Osteoblast (primary cell): ENCODE measurements at regions not wholly inside any gene's neighbourhood (a gene's known extent, or its start where the extent isn't known, plus 50 kb on each side); places are given as distances from the start of the nearest gene placed in this dataset.

Source experiments
- DNase-seq: peaks from one replicate; pipeline ENCODE4 v3.0.0; 2011; ENCODE audit warnings: low spot score, mixed read lengths; ENCODE audit not compliant: insufficient read length; ENCODE audit errors: missing footprints
- H2AFZ ChIP-seq: 2 replicates; pipeline ENCODE4 v1.6.0; 2011; ENCODE audit warnings: mild to moderate bottlenecking, low read length
- H3K27ac ChIP-seq: 2 replicates; pipeline ENCODE4 v1.5.1; 2011; ENCODE audit warnings: mild to moderate bottlenecking, low read depth, low read length, moderate library complexity
- H3K27me3 ChIP-seq: 2 replicates; pipeline ENCODE4 v1.6.0; 2012; ENCODE audit warnings: mild to moderate bottlenecking, control low read depth, inconsistent platforms, low read length, moderate library complexity; ENCODE audit not compliant: insufficient read depth
- H3K36me3 ChIP-seq: 2 replicates; pipeline ENCODE4 v1.5.1; 2011; ENCODE audit warnings: mild to moderate bottlenecking, low read length, control low read depth, moderate library complexity; ENCODE audit not compliant: insufficient read depth
- H3K4me1 ChIP-seq: 2 replicates; pipeline ENCODE4 v1.5.1; 2011; ENCODE audit warnings: mild to moderate bottlenecking, low read length, control low read depth, moderate library complexity; ENCODE audit not compliant: insufficient read depth
- H3K4me2 ChIP-seq: 2 replicates; pipeline ENCODE4 v1.6.0; 2011; ENCODE audit warnings: mild to moderate bottlenecking, low read length; ENCODE audit not compliant: insufficient read depth
- H3K4me3 ChIP-seq: fragments of 200-600 bp; sonication (generic); 3 replicates; pipeline ENCODE4 v1.5.1; 2012; ENCODE audit warnings: mild to moderate bottlenecking, low read length, inconsistent platforms; ENCODE audit not compliant: insufficient read depth
- H3K79me2 ChIP-seq: 2 replicates; pipeline ENCODE4 v1.6.0; 2012; ENCODE audit warnings: mild to moderate bottlenecking, low read length, control low read depth, inconsistent platforms; ENCODE audit not compliant: insufficient read depth
- H3K9me3 ChIP-seq: 2 replicates; pipeline ENCODE4 v1.5.1; 2011; ENCODE audit warnings: low read depth, low read length, control low read depth
- H4K20me1 ChIP-seq: 2 replicates; pipeline ENCODE4 v1.6.0; 2012; ENCODE audit warnings: mild to moderate bottlenecking, low read length, control low read depth; ENCODE audit not compliant: insufficient read depth
- TF ChIP-seq, protein P1 (sequence below): IDR thresholded peaks from 2 replicates; pipeline ENCODE4 v1.5.1; 2011; ENCODE audit warnings: mild to moderate bottlenecking, low read depth, low read length, moderate library complexity; ENCODE audit errors: extremely low read depth

DNA sequence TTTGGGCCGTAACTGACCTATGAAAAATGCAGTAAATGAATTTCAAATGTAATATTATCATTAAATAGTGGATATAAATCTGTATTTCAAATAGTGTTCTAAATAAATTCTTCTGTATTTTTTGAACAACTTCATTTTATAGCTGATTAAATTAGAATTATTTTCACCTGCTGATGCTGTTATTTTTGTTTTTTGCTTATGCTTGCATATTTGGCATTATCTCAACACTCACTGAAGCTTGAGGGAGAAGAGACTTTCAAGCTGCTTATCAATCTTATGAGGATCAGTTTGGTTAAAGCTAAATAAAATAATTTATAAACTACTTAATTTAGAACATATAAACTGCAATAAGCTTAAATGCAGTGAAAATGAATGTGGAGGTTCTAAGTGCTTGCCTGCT lies 251.3 kb upstream of the PCDH9 start:
- TF ChIP-seq, protein P1, sequence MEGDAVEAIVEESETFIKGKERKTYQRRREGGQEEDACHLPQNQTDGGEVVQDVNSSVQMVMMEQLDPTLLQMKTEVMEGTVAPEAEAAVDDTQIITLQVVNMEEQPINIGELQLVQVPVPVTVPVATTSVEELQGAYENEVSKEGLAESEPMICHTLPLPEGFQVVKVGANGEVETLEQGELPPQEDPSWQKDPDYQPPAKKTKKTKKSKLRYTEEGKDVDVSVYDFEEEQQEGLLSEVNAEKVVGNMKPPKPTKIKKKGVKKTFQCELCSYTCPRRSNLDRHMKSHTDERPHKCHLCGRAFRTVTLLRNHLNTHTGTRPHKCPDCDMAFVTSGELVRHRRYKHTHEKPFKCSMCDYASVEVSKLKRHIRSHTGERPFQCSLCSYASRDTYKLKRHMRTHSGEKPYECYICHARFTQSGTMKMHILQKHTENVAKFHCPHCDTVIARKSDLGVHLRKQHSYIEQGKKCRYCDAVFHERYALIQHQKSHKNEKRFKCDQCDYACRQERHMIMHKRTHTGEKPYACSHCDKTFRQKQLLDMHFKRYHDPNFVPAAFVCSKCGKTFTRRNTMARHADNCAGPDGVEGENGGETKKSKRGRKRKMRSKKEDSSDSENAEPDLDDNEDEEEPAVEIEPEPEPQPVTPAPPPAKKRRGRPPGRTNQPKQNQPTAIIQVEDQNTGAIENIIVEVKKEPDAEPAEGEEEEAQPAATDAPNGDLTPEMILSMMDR, result no peak
- Histone ChIP-seq H2AFZ (no peak overlapping the region), H4K20me1 (no peaks in the 10 kb centered on the region), H3K4me1 (no peaks in the 10 kb centered on the region), H3K4me3 (no peak overlapping the region), H3K9me3 (no peaks in the 10 kb centered on the region), H3K27me3 (no peaks in the 10 kb centered on the region), H3K27ac (no peak overlapping the region), H3K36me3 (no peaks in the 10 kb centered on the region), H3K79me2 (no peaks in the 10 kb centered on the region), H3K4me2 (no peak overlapping the region)
- no peak for DNase-seq

GRCh38 chr13:67474115-67474514 lies 244.0 kb upstream of the PCDH9 start:
- H3K4me1 ChIP-seq, result no peaks in the 10 kb centered on the region
- TF ChIP-seq, protein P1, result no peak

DNA sequence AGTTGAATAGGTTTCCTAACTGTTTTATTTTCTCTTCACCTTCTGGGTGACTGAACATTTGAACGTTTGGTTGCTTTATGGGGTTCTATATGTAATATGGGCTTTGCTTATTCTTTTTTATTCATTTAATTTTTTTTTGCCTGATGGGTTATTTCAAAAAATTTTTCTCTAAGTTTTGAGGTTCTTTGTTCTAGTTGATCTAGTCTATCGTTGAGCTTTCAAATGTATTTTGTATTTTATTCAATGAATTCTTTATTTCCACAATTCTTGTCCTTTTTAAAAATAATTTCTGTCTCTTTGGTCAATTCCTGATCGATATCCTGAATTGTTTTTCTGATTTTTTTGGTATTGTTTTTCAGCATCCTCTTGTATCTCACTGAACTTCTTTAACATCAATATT lies 239.5 kb upstream of the PCDH9 start:
- Histone ChIP-seq H3K4me2 (no peak overlapping the region), H2AFZ (no peak overlapping the region), H3K4me3 (no peak overlapping the region), H3K36me3 (no peaks in the 10 kb centered on the region), H3K27me3 (no peaks in the 10 kb centered on the region), H3K79me2 (no peaks in the 10 kb centered on the region), H3K4me1 (no peaks in the 10 kb centered on the region), H3K9me3 (peaks cover 4% of the 10 kb centered on the region), H3K27ac (no peak overlapping the region), H4K20me1 (no peaks in the 10 kb centered on the region)
- DNase-seq, result no peak
- TF ChIP-seq, protein P1, result no peak

More at GRCh38 chr13:67474115-67474514, 244.0 kb upstream of the PCDH9 start:
- Histone ChIP-seq H3K27me3 (no peaks in the 10 kb centered on the region), H3K79me2 (no peaks in the 10 kb centered on the region), H3K36me3 (no peaks in the 10 kb centered on the region), H3K9me3 (peaks cover 4% of the 10 kb centered on the region), H2AFZ (no peak overlapping the region), H3K4me2 (no peak overlapping the region), H3K4me3 (no peak overlapping the region), H3K27ac (no peak overlapping the region), H4K20me1 (no peaks in the 10 kb centered on the region)
- DNase-seq, result no peak

- no peak overlapping the region for H3K4me2 ChIP-seq
- DNase-seq, result no peak
- no peaks in the 10 kb centered on the region for H3K79me2 ChIP-seq
- TF ChIP-seq, protein P1, result no peak
- H4K20me1 ChIP-seq, result no peaks in the 10 kb centered on the region
- no peak overlapping the region for H2AFZ ChIP-seq
- no peaks in the 10 kb centered on the region for H3K4me1 ChIP-seq
- H3K36me3 ChIP-seq, result no peaks in the 10 kb centered on the region
- no peak overlapping the region for H3K27ac ChIP-seq
- peaks cover 4% of the 10 kb centered on the region for H3K9me3 ChIP-seq
- H3K4me3 ChIP-seq, result no peak overlapping the region
- H3K27me3 ChIP-seq, result no peaks in the 10 kb centered on the region
Measured at GRCh38 chr13:67466569-67466968, 236.4 kb upstream of the PCDH9 start.
